ENCODE measurements at regions not wholly inside any gene's neighbourhood (a gene's known extent, or its start where the extent isn't known, plus 50 kb on each side); places are given as distances from the start of the nearest gene placed in this dataset.
"Not testable (repeated sequence)": the region's sequence is repeated elsewhere in the genome, so short reads cannot be mapped to it uniquely, and the experiment has no call there.

DNA sequence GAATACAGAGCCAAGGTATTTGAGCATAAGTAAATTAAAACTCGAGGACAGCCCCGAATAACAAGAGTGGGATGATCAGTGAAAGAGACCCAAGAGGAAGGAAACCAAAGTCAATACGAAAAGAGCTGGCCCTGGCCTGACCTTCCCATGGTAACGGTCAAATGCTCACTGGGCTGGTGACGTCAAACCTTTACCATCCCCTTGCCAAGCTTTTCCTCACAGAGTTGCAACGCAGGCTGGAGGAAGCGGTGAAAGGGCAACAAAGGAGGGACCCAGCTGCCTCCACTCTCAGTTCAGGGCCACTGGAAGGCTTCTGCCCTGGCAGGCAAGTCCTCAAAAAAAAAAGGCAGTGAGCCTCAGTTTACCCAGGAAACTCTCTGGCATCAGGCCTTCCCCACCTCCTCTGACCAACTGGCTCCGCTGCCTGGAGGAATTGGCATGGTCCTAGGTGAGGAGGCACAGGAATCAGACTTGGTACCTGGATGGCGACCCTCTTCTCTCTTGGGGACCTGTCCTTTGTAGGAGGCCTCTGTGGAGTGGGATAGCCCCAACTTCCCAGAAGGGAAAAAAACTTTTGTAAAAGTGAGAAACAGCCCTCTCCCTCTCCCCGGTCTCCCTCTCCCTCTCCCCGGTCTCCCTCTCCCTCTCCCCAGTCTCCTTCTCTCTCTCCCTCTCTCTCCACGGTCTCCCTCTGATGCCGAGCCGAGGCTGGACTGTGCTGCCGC lies 212.4 kb downstream of the ANAPC1 start:
- Mint-ChIP-seq H3K27me3 (peaks cover 4% of the 10 kb centered on the region), H3K4me3 (no peak overlapping the region), H3K9me3 (no peaks in the 10 kb centered on the region), H3K4me1 (ENCODE audit: low read depth) (peaks cover 3% of the 10 kb centered on the region), H3K36me3 (ENCODE audit: low read depth) (no peaks in the 10 kb centered on the region), H3K27ac (no peak overlapping the region)

DNA sequence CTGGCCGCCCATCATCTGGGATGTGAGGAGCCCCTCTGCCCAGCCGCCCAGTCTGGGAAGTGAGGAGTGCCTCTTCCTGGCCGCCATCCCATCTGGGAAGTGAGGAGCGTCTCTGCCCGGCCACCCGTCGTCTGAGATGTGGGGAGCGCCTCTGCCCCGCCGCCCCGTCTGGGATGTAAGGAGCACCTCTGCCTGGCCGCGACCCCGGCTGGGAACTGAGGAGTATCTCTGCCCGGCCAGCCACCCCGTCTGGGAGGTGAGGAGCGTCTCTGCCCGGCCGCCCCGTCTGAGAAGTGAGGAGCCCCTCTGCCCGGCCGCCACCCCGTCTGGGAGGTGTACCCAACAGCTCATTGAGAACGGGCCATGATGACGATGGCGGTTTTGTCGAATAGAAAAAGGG lies 211.4 kb downstream of the ANAPC1 start:
- not testable (repeated sequence) for H3K27me3 Mint-ChIP-seq; H3K4me1 Mint-ChIP-seq (ENCODE audit: low read depth); H3K27ac Mint-ChIP-seq; H3K4me3 Mint-ChIP-seq; H3K36me3 Mint-ChIP-seq (ENCODE audit: low read depth); H3K9me3 Mint-ChIP-seq

DNA sequence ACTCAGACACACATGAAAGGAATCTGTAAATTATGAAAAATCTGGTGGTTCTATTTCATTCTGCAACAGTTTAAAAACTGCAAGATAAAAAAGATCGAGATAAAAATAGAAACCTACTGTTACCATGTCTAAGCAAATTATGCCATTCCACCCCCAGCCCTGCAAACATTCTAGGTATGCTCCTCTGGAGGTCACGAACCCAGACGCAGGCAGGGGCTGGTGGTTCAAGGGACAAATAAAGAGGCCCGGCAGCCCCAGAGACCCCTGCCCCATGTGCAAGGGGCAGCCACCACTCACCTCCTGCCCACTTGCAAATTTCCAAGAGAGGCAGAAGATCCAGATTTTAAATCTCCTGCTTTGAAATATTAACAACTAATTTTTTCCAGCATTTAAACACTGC lies 210.5 kb downstream of the ANAPC1 start:
- H3K4me1 Mint-ChIP-seq (ENCODE audit: low read depth): peaks cover 3% of the 10 kb centered on the region
- peaks cover 8% of the 10 kb centered on the region for H3K27me3 Mint-ChIP-seq
- H3K27ac Mint-ChIP-seq: no peak overlapping the region
- H3K9me3 Mint-ChIP-seq: no peaks in the 10 kb centered on the region
- no peaks in the 10 kb centered on the region for H3K36me3 Mint-ChIP-seq (ENCODE audit: low read depth)
- no peak overlapping the region for H3K4me3 Mint-ChIP-seq

DNA sequence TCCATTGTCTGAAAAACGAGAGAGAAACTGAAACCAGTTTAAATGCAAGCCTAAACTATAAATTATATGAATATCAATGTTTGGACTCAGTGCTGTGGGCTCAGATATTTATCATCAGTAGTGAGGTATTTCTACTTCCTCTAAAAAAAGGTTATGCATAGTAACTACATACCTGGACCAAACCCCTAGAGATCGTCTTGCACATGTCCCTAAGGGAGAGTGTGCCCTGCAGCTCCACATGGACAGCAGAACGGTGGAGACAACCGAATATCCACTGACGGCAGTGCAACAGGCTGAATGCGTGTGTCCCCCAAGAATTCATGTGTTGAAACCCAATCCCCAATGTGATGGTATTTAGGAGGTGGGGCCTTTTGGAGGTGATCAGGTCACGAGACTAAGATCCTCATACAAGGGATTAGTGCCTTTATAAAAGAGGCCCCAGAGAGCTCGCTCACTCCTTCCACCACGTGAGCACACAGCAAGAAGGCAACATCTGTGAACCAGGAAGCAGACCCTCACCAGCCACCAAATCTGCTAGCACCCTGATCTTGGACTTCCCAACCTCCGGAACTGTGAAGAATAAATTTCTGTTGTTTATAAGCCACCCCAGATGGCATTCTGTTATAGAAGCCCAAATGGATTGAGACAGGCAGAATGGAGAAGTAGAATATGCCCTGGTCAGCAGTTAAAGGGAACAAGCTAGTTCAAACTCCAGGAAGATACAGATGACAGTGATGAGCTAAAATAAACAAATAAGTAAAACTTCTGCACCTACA lies 208.4 kb downstream of the ANAPC1 start:
- H3K9me3 Mint-ChIP-seq: no peaks in the 10 kb centered on the region
- H3K27me3 Mint-ChIP-seq: peaks cover 8% of the 10 kb centered on the region
- H3K27ac Mint-ChIP-seq: no peak overlapping the region
- no peaks in the 10 kb centered on the region for H3K36me3 Mint-ChIP-seq (ENCODE audit: low read depth)
- H3K4me3 Mint-ChIP-seq: no peak overlapping the region
- peaks cover 13% of the 10 kb centered on the region for H3K4me1 Mint-ChIP-seq (ENCODE audit: low read depth)

DNA sequence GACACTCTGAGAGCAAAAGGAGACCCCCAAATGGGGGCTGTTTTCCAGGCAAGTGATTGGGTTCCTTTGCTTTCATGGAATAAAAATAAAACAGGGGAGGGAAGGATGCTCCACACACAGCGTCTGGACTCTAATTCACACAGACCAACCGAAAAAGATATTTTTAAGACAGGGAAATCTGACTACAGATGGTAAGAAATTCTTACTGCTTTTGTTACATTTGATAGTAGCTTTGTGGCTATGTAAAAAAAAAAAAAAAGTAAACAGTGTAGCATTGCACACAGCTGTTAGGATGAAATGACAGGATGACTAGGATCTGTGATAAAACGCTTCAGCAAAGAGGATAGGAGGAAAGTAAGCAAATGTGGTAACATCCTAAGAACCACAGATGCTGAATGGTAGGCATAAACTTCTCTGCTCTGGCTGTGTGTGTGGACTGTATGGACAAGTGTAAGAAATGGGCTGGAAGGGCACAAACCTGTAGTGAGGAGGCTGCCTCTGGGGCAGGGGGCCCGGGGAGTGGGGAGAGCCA lies 207.6 kb downstream of the ANAPC1 start:
- no peak overlapping the region for H3K4me3 Mint-ChIP-seq
- H3K36me3 Mint-ChIP-seq (ENCODE audit: low read depth): no peaks in the 10 kb centered on the region

DNA sequence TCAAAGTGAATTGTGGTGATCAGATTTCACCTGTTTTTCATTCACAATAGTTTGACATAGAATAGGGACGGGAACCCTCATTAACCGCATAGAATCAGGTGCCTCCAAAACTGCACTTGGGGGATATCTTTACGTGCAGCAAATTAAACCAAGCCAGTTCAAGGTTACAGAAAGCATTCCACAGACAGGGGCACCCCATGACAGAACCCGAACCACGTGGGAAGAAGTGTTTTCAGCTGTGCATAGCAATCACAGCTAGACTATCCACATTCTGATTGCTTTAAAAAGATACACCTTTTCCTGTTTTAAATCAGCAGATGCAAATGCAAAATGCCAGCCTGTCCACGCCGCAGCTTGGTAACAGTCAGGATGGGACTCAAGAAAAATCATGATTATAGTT lies 205.8 kb downstream of the ANAPC1 start:
- peaks cover 8% of the 10 kb centered on the region for H3K27me3 Mint-ChIP-seq
- H3K36me3 Mint-ChIP-seq (ENCODE audit: low read depth): no peaks in the 10 kb centered on the region
- no peak overlapping the region for H3K27ac Mint-ChIP-seq
- H3K4me1 Mint-ChIP-seq (ENCODE audit: low read depth): peaks cover 13% of the 10 kb centered on the region
- no peaks in the 10 kb centered on the region for H3K9me3 Mint-ChIP-seq
- H3K4me3 Mint-ChIP-seq: no peak overlapping the region

More for the DNA sequence above, 207.6 kb downstream of the ANAPC1 start:
- no peaks in the 10 kb centered on the region for H3K9me3 Mint-ChIP-seq
- peaks cover 8% of the 10 kb centered on the region for H3K27me3 Mint-ChIP-seq
- peaks cover 13% of the 10 kb centered on the region for H3K4me1 Mint-ChIP-seq (ENCODE audit: low read depth)
- H3K27ac Mint-ChIP-seq: no peak overlapping the region

DNA sequence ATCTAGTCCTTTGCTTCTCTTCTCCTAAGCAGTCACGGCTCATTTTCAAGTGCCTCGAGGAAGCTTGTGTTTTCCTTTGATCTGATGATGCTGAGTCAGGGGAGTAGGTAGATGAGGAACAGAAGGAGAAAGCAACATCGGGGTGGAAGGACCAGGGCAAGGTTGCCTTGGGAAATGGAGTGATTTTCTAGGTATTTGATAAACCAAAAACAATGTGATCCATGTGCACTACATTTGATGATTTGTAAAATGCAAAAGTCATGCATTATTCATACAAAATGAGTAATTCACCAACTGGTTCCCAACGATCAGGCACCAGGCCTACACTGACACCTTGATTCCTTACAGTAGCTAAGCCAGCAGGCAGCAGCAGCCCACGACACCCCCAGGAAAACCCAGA lies 205.3 kb downstream of the ANAPC1 start:
- peaks cover 13% of the 10 kb centered on the region for H3K4me1 Mint-ChIP-seq (ENCODE audit: low read depth)
- H3K9me3 Mint-ChIP-seq: no peaks in the 10 kb centered on the region
- no peaks in the 10 kb centered on the region for H3K36me3 Mint-ChIP-seq (ENCODE audit: low read depth)
- peaks cover 8% of the 10 kb centered on the region for H3K27me3 Mint-ChIP-seq
- no peak overlapping the region for H3K4me3 Mint-ChIP-seq
- H3K27ac Mint-ChIP-seq: no peak overlapping the region

DNA sequence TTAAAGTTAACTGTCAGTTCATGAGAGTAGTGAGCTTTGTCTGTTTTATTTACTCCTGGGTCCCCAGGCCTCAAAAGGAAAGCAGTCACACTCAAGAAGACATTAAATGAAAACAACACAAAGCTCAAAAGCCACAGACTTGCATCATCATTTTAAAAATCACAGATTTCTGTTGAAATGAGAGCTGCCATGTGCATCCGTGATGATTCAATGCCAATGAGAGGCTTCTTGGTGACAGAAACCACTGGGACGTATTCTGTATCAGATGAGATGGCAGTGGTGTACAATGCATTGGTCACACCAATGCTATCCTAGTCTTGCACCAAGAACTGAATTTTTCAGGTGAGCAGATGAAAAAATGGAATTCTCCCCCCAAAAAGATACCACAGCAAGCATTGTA lies 204.8 kb downstream of the ANAPC1 start:
- Mint-ChIP-seq H3K27ac (no peak overlapping the region), H3K4me3 (no peak overlapping the region), H3K36me3 (ENCODE audit: low read depth) (no peaks in the 10 kb centered on the region), H3K9me3 (no peaks in the 10 kb centered on the region), H3K27me3 (peaks cover 5% of the 10 kb centered on the region), H3K4me1 (ENCODE audit: low read depth) (peaks cover 13% of the 10 kb centered on the region)

DNA sequence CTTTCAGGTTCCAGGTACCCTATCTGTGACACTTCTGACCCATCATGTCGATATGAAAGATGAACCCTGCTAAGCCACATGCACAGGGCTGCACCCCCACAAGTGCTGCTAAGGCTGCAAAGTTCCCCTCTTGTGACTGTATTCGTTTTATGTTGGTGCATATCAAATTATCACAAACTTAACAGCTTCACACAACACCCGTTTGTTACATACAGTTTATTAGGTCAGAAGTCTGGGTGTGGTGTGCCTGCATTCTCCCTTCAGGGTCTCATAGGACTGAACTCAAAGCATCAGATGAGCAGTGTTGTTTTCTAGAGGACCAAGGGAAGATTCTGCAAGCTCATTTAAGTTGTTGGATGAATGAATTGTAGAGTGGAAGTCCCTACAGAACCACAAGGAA lies 199.4 kb downstream of the ANAPC1 start:
- Mint-ChIP-seq H3K4me3 (no peak overlapping the region), H3K27me3 (no peaks in the 10 kb centered on the region), H3K36me3 (ENCODE audit: low read depth) (no peaks in the 10 kb centered on the region), H3K27ac (no peak overlapping the region), H3K9me3 (no peaks in the 10 kb centered on the region), H3K4me1 (ENCODE audit: low read depth) (no peaks in the 10 kb centered on the region)

DNA sequence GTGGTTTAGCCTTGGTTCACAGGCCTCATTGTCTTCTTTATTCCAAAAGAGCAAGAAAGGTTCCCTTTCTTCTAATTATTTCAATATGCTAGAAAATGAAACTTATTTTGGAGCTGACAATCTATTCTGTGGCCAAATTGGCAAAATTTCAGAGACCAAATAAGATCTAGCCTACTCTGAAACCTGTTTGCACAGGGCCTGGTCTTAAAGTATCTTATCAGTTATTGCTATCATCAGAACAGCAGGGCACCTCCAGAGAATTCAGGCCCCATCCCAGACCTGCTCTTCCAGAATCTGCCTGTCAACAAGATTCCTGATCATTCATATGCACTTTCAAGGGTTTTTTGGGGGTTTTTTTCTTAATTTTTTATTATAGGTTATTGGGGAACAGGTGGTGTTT lies 198.7 kb downstream of the ANAPC1 start:
- Mint-ChIP-seq H3K4me1 (ENCODE audit: low read depth) (no peaks in the 10 kb centered on the region), H3K4me3 (no peak overlapping the region), H3K9me3 (no peaks in the 10 kb centered on the region), H3K36me3 (ENCODE audit: low read depth) (no peaks in the 10 kb centered on the region), H3K27me3 (no peaks in the 10 kb centered on the region), H3K27ac (no peak overlapping the region)

DNA sequence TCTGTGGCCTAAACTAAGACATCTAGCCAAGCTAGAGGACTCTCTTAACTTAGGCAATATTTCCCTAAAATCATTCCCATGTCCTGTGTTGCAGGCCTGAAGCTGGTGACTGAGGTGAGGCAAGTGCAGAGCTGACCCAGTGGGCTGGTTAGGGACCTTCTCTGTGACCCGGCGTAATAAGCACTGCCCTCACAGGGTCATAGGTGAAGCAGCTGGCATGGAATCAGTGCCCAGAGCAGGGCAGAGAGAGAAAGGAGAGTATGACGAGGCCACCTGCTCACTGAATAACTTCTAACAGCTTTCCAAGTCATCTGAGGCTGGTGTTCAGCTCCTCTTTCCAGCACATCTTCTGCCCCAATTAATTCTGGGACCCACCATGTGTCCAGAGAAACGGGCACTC lies 197.0 kb downstream of the ANAPC1 start:
- no peaks in the 10 kb centered on the region for H3K36me3 Mint-ChIP-seq (ENCODE audit: low read depth)
- H3K4me3 Mint-ChIP-seq: no peak overlapping the region
- no peak overlapping the region for H3K27ac Mint-ChIP-seq
- H3K27me3 Mint-ChIP-seq: peaks cover 5% of the 10 kb centered on the region
- no peaks in the 10 kb centered on the region for H3K4me1 Mint-ChIP-seq (ENCODE audit: low read depth)
- no peaks in the 10 kb centered on the region for H3K9me3 Mint-ChIP-seq

DNA sequence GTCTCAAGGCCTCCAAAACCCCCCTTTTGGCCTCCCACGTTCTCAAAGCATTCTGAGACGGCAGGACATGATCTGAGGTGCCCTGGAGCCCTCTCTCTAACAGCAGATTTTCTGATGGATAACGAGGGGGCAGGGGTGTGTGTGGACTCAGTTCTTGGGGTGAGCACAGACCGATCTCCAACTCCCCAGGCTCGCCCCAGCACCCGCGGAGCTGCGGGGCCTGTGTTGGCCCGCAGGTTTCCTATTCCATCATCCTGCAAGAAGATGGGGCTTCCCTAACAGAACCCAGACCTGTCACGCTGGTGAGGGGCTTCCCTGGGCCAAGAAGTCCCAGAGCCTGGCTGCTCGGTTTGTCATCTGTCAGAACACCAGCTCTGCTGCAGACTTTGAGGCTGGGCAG lies 196.1 kb downstream of the ANAPC1 start:
- Mint-ChIP-seq H3K4me1 (ENCODE audit: low read depth) (no peaks in the 10 kb centered on the region), H3K27me3 (peaks cover 5% of the 10 kb centered on the region), H3K36me3 (ENCODE audit: low read depth) (no peaks in the 10 kb centered on the region), H3K9me3 (no peaks in the 10 kb centered on the region), H3K27ac (no peak overlapping the region), H3K4me3 (no peak overlapping the region)

DNA sequence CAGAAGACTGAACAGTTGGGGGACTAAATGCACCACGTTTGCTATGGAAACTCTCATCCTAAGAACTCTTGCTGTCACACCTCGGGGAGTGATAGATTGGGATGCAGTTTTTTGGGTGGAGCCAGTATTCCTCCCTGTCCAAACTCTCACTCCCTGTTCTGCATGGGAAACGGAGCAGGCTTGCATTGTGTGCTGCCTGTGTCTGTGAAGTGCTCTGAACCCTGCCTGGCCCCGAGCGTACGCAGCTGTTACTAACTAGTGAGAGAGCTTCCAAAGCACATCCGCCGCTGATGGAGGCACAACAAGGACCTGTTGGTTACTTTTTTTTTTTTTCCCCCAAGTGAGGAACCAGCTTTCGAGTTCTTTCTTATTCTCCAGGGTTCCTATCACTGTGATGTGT lies 195.5 kb downstream of the ANAPC1 start:
- no peak overlapping the region for H3K4me3 Mint-ChIP-seq
- no peaks in the 10 kb centered on the region for H3K4me1 Mint-ChIP-seq (ENCODE audit: low read depth)
- no peaks in the 10 kb centered on the region for H3K36me3 Mint-ChIP-seq (ENCODE audit: low read depth)
- no peaks in the 10 kb centered on the region for H3K9me3 Mint-ChIP-seq
- H3K27me3 Mint-ChIP-seq: peaks cover 5% of the 10 kb centered on the region
- no peak overlapping the region for H3K27ac Mint-ChIP-seq

DNA sequence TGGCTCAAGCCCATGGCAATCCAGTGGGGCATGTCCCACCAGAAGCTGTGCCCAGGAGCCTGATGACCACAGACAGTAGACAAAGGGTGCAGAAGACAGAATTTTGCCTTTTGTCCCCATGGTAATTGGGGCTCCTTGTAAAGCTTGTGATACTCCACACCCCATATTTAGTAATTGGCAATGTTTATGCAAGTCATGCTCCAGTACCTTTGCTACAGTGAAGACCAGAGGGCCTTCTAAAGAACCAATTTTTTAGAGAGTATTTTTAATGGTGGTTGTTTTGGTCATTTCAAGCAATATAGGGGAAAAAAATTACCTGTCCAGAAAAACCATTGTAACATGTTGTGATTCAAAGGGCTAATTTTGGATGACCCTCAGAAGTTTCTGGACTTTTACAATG lies 194.8 kb downstream of the ANAPC1 start:
- no peaks in the 10 kb centered on the region for H3K4me1 Mint-ChIP-seq (ENCODE audit: low read depth)
- H3K4me3 Mint-ChIP-seq: no peak overlapping the region
- no peaks in the 10 kb centered on the region for H3K9me3 Mint-ChIP-seq
- no peak overlapping the region for H3K27ac Mint-ChIP-seq
- H3K36me3 Mint-ChIP-seq (ENCODE audit: low read depth): no peaks in the 10 kb centered on the region
- peaks cover 8% of the 10 kb centered on the region for H3K27me3 Mint-ChIP-seq

DNA sequence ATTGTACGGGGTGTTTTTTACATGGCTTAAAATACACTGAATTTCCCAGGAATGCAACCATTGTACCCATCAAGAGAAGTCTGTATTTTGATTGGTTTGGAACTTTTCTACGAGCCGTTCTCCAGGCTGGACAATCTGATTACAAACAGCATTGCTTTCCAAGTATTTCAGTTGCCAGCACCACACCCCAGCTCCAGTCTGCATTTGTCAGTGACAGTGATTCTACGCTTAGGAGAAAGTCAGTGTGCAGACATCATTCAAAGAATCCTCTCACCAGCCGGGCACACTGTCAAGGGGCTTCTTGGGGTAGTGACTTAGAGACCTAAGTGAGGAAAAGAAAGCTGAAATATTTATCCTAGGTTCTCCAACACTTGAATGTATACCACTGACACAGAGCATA lies 194.1 kb downstream of the ANAPC1 start:
- no peak overlapping the region for H3K4me3 Mint-ChIP-seq
- no peaks in the 10 kb centered on the region for H3K9me3 Mint-ChIP-seq

More for the DNA sequence above, 194.1 kb downstream of the ANAPC1 start:
- H3K27me3 Mint-ChIP-seq: peaks cover 12% of the 10 kb centered on the region
- no peaks in the 10 kb centered on the region for H3K4me1 Mint-ChIP-seq (ENCODE audit: low read depth)
- no peaks in the 10 kb centered on the region for H3K36me3 Mint-ChIP-seq (ENCODE audit: low read depth)
- no peak overlapping the region for H3K27ac Mint-ChIP-seq
